Subcutaneous abdominal adipose tissue (tissue), 5 donors: ENCODE measurements at regions not wholly inside any gene's neighbourhood (a gene's known extent, or its start where the extent isn't known, plus 50 kb on each side); places are given as distances from the start of the nearest gene placed in this dataset.

Source experiments
- H3K27ac ChIP-seq: one replicate; pipeline ENCODE4 v1.7.0; 2013; ENCODE audit warnings: low read depth, mild to moderate bottlenecking, inconsistent platforms, low read length, moderate library complexity
- H3K27me3 ChIP-seq, 5 donors: one replicate each; pipeline ENCODE4 v1.7.0; 2013; ENCODE audit warnings: low read length in 5 of 5, inconsistent platforms in 1 of 5; ENCODE audit not compliant: control insufficient read depth in 5 of 5, insufficient read depth in 4 of 5
- H3K36me3 ChIP-seq, 5 donors: one replicate each; pipeline ENCODE4 v1.7.0; 2013; ENCODE audit warnings: low read length in 5 of 5; ENCODE audit not compliant: control insufficient read depth in 5 of 5, insufficient read depth in 5 of 5
- H3K4me1 ChIP-seq, 5 donors: one replicate each; pipeline ENCODE4 v1.7.0; 2013; ENCODE audit warnings: low read length in 5 of 5, mild to moderate bottlenecking in 3 of 5, moderate library complexity in 1 of 5; ENCODE audit not compliant: control insufficient read depth in 5 of 5, insufficient read depth in 5 of 5
- H3K4me3 ChIP-seq, 5 donors: one replicate each; pipeline ENCODE4 v1.7.0; 2013; ENCODE audit warnings: low read length in 5 of 5, low read depth in 1 of 5
- H3K9ac ChIP-seq, 5 donors: one replicate each; pipeline ENCODE4 v1.7.0; 2013; ENCODE audit warnings: low read length in 5 of 5, mild to moderate bottlenecking in 4 of 5, moderate library complexity in 3 of 5
- H3K9me3 ChIP-seq, 5 donors: one replicate each; pipeline ENCODE4 v1.7.0; 2013; ENCODE audit warnings: low read length in 5 of 5; ENCODE audit not compliant: control insufficient read depth in 5 of 5
- donor health status: healthy.
- donor health status: healthy.
- donor health status: healthy.
- donor health status: healthy.
- donor health status: healthy.

DNA sequence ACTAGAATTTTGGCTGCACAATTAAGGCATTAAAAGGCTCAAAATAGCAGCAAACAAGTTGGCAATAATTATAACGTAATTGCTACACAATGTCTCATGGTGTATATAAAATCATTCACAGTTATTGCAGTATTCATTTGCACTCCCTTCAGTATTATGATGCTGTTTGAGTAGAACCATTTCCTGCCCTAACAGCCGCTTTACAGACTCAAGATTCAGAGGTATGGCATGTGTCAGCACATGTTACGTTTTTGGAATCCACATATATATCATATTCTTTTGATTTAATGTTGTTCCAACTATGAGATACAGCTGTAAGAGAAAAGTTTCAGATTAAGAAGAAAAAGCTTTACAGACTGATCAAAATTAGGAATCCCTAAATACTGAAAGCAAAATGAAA lies 56.3 kb upstream of the NCKAP5 start:
- H3K36me3 ChIP-seq, result no peaks in the 10 kb centered on the region
- no peaks in the 10 kb centered on the region for H3K27me3 ChIP-seq
- no peak overlapping the region for H3K9ac ChIP-seq
- H3K9me3 ChIP-seq, result peaks cover 0 to 4% (median 0%) of the 10 kb centered on the region in 5 donors
- no peaks in the 10 kb centered on the region for H3K4me1 ChIP-seq
- no peak overlapping the region for H3K27ac ChIP-seq
- H3K4me3 ChIP-seq, result no peak overlapping the region

DNA sequence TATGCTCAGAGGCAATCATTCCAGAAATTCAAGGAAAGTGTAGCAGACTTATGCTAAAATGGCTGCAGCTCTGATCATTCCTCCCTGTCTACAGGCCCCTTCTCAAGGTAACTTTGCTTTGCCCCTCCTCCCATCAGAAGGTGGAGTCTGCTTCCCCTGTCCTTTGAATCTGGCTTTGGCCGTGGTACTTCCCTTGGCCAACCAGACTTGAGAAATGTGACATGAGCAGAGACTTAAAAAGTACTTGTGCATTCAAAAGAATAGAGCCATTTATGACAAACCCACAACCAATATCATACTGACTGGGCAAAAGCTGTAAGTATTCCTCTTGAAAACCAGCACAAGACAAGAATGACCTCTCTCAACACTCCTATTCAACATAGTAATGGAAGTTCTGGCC lies 59.5 kb upstream of the NCKAP5 start:
- no peak overlapping the region for H3K27ac ChIP-seq
- H3K4me3 ChIP-seq, result no peak overlapping the region
- no peak overlapping the region for H3K9ac ChIP-seq
- no peaks in the 10 kb centered on the region for H3K27me3 ChIP-seq
- peaks cover 0 to 3% (median 0%) of the 10 kb centered on the region in 5 donors for H3K9me3 ChIP-seq
- H3K36me3 ChIP-seq, result no peaks in the 10 kb centered on the region
- no peaks in the 10 kb centered on the region for H3K4me1 ChIP-seq

DNA sequence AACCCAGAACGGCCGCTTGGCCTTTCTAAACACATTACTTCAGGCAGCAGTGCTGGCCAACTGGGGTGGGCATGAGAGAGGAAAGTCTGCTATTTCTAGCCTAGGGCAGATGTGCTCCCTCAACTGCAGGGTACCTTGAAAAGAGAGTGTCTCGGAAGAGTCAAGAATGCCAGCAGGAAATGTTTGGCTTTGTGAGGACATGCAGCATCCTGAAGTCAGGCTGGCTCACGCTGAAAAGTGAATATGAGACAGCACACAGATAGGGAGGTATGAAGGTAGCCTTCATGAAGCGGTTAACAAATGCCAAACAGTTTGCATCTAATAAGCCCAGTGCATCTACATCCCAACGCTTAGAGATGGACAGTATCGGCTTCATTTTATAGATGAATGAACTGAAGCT lies 65.0 kb upstream of the NCKAP5 start:
- no peak overlapping the region for H3K9ac ChIP-seq
- peaks cover 0 to 5% (median 0%) of the 10 kb centered on the region in 5 donors for H3K4me1 ChIP-seq
- H3K4me3 ChIP-seq, result no peak overlapping the region
- no peak overlapping the region for H3K27ac ChIP-seq
- H3K27me3 ChIP-seq, result no peaks in the 10 kb centered on the region
- no peaks in the 10 kb centered on the region for H3K9me3 ChIP-seq
- H3K36me3 ChIP-seq, result no peaks in the 10 kb centered on the region

DNA sequence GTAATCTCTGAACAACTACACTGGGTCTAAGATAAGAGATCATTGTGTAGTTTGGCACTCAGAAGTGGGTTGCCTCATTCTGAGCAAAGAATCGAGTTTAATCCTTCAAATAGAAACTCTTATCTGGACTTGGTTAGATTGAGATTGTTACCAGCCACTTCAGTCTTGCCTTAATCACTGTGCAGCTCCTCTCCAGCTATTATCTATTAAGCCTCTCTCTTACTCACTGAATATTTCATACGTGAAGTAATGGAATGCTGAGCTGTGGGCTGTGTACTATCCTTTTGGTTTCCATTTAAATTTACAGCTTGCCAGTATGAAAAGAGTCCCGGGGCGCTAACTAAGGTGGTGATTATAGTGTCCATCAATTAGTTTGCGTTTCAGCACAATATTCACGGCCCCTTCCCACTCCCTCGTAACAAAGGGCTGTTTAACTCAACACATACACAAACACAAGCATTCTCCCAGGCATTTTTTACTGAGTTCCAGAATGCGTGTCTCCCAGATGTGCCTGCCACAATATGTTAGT lies 65.7 kb upstream of the NCKAP5 start:
- peak overlapping the region in 2 of 5 donors; percentile 33 to 60 for H3K4me3 ChIP-seq
- H3K4me1 ChIP-seq, result peaks cover 0 to 5% (median 0%) of the 10 kb centered on the region in 5 donors
- no peaks in the 10 kb centered on the region for H3K9me3 ChIP-seq
- no peak overlapping the region for H3K27ac ChIP-seq
- no peaks in the 10 kb centered on the region for H3K36me3 ChIP-seq
- no peak overlapping the region for H3K9ac ChIP-seq
- no peaks in the 10 kb centered on the region for H3K27me3 ChIP-seq

DNA sequence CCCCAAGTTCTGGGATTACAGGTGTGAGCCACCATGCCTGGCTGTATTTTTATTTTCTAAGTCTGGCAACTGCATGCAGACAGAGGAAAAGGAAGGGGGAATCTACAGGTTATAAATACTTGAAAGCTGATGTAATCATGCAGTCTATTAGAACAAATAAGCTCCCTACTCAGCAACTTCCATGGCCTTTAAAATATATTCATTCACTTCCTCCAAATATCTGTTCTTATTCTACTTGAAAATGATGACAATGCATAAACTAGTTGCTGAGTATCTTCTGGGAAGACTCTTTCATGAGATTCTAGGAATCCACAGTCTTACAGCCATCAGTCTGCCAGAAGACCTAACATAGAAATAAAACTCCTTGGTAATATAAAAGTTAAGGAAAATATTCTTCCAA lies 66.9 kb upstream of the NCKAP5 start:
- Histone ChIP-seq H3K4me3 (no peak overlapping the region), H3K27me3 (no peaks in the 10 kb centered on the region), H3K36me3 (no peaks in the 10 kb centered on the region), H3K9me3 (no peaks in the 10 kb centered on the region), H3K27ac (no peak overlapping the region), H3K4me1 (peaks cover 0 to 5% (median 0%) of the 10 kb centered on the region in 5 donors), H3K9ac (no peak overlapping the region)

DNA sequence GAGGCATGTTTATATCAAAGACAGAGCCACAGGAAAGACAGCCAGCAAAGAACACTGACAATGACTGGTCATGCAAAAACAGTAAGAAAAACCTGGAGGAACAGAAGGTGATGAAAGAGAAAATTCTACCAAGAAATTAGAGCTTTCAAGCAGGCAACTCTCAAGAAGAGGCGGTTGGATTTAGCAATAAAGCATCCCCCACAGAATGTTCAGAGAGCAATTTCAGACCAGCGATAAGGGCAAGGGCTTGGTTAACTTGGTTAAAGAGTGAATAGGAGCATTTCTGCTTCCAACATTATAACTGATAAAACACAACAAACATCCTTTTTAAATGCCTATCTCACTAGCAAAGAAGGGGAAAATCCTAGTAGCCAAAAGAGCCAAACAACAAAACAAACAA lies 68.0 kb upstream of the NCKAP5 start:
- H3K9ac ChIP-seq, result no peak overlapping the region
- no peaks in the 10 kb centered on the region for H3K9me3 ChIP-seq
- no peak overlapping the region for H3K27ac ChIP-seq
- peaks cover 0 to 5% (median 0%) of the 10 kb centered on the region in 5 donors for H3K4me1 ChIP-seq
- H3K36me3 ChIP-seq, result no peaks in the 10 kb centered on the region
- H3K4me3 ChIP-seq, result no peak overlapping the region
- H3K27me3 ChIP-seq, result no peaks in the 10 kb centered on the region

DNA sequence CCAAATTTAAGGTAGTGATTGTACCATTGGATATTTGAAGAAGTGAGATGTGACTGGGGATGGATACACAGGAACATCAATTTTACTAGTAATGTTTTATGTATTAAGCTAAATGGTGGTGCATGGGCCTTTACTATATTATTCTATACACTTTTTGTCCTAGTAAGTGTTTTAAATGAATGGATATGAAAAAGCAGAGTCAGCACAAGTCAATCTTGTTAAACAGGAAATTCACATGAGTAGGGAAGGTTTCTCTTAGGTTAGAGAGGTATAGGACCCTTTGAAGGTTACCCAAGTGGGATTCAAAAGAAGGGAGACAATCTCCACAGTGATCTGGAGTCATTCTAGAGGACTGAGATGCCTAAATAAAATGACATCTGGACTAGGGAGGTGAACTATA lies 71.8 kb upstream of the NCKAP5 start:
- H3K4me3 ChIP-seq, result no peak overlapping the region

DNA sequence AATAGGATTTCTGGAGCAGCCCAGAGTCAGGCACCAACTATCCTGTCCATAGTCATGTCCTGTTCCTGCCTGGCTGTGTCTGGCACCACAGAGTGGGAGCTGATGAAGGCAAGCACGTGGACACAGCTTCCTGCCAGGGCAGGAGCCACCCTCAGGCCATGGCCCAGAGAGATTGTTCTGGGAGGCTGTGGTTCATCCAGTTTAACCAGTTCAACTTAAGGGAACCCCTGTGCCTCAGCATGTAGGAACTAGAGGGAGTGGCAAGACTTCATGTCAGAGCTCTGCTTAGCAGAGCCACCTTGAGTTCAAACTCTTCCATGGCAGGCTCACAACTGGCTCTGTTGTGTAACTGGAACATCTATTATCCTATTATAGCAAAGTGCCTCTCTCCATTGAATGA lies 73.2 kb upstream of the NCKAP5 start:
- no peak overlapping the region for H3K4me3 ChIP-seq
- no peak overlapping the region for H3K9ac ChIP-seq
- peaks cover 0 to 7% (median 0%) of the 10 kb centered on the region in 5 donors for H3K4me1 ChIP-seq
- H3K9me3 ChIP-seq, result no peaks in the 10 kb centered on the region
- H3K36me3 ChIP-seq, result no peaks in the 10 kb centered on the region
- H3K27me3 ChIP-seq, result no peaks in the 10 kb centered on the region
- H3K27ac ChIP-seq, result no peak overlapping the region

More for the DNA sequence above, 71.8 kb upstream of the NCKAP5 start:
- Histone ChIP-seq H3K27ac (no peak overlapping the region), H3K27me3 (no peaks in the 10 kb centered on the region), H3K9me3 (no peaks in the 10 kb centered on the region), H3K36me3 (no peaks in the 10 kb centered on the region), H3K9ac (no peak overlapping the region), H3K4me1 (peaks cover 0 to 7% (median 0%) of the 10 kb centered on the region in 5 donors)

DNA sequence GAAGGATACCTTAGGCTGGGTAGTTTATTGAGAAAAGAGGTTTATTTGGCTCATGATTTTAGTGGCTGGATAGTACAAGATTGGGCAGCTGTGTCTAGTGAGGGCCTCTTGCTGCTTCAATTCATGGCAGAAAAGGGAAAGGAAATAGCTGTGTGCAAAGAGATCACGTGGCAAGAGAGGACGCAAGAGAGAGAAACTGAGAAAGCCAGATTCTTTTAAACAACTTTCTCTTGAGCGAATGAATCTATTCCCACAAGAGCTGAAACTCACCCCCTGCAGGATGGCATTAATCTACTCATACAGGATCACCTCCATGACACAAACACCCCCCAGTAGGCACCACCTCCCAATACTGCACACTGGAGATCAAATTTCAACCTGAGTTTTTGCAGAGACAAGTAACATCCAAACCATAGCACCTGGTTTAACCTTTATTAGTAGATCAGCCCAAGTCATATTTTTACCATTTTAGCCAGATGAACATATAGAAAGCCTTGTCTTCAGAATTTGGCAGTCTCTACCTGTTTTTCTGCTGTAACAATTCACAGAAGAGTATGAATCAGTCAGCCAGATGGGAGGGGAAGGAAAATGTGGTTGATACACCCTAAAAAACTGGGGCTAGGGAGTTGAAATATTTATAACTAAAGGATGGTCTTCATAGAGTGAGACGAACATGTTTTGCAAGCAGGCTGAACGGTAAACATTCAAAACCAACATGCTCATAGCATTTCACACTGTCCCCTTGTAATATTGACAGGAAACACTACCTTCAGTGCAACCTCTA lies 73.9 kb upstream of the NCKAP5 start:
- no peaks in the 10 kb centered on the region for H3K27me3 ChIP-seq
- peaks cover 0 to 7% (median 0%) of the 10 kb centered on the region in 5 donors for H3K4me1 ChIP-seq
- H3K36me3 ChIP-seq, result no peaks in the 10 kb centered on the region
- H3K9ac ChIP-seq, result no peak overlapping the region
- no peak overlapping the region for H3K27ac ChIP-seq
- H3K4me3 ChIP-seq, result no peak overlapping the region
- H3K9me3 ChIP-seq, result no peaks in the 10 kb centered on the region

DNA sequence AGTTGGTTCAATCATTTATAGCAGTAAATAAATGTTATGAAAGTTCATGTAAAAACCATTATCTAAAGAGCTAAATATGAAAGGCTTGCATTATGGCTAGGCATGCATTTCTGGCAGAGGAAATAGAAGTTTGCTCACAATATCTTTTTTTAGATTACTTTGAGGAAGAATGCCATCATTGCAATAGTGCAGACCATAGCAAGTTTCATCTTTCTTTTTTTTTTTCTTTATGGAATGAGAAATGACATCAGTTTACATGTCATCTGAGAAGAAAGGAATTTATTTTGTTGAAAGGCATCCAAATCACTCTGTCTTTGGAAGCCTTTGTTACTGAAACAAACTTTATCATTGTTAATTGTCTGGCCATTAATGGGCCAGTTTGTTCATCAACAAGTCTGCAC lies 74.5 kb upstream of the NCKAP5 start:
- Histone ChIP-seq H3K9ac (no peak overlapping the region), H3K9me3 (no peaks in the 10 kb centered on the region), H3K27ac (no peak overlapping the region), H3K4me1 (peaks cover 0 to 7% (median 0%) of the 10 kb centered on the region in 5 donors), H3K27me3 (no peaks in the 10 kb centered on the region), H3K4me3 (no peak overlapping the region), H3K36me3 (no peaks in the 10 kb centered on the region)
